ENCODE measurements at regions not wholly inside any gene's neighbourhood (a gene's known extent, or its start where the extent isn't known, plus 50 kb on each side); places are given as distances from the start of the nearest gene placed in this dataset.

DNA sequence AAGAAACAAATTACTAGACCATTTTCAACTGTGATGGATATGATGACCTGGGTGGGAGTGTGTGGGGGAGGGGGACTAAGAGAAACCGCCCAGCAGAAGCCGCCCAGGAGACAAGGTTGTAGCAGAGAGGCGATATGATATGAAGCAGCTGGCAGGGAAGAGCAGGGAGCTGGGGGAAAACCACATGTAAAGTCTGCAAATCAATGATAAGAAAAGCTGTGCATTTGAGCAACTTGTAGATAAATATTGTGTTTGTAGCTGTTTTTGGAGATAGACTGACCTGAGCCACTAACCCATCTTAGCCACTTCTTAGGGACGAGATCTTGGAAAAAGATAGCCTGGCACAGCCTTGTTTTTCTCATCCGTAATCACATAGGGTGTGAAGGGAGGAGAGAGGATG is 252.6 kb downstream of the SEC23IP start (continued):
- TF ChIP-seq POLR2A (IDR thresholded peaks at IDR 0.05; ENCODE audit: low read length) = no peak

DNA sequence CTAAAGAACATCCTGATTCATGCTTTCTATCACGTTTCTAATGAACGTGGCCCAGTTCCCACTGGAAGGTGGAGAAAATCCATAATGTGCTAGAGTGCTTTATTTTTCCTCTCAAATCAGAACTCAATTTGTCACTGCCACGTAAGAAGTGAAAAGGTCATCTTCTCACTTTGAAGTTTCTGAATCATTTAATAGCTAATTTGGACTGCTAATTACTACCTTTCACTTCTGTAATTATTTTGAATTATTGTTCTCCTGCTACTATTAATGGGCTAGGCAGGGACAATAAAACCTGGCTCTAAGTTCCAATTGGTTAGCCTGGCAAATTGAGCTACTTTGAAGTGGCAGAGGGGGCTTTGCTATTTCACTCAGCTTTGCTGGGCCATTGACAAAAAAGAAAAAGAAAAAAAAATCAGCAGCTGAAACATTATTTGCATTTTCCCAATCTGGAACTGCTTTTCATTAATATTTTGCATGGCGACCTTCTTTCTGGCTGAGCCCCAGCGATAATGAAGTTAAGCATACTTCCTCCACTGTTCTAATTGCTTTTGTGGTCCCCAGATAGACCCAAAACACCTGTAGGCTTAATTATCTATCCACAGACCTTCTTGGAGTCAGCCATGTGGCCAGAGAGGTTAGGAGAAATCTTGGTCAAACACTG is 264.2 kb downstream of the SEC23IP start:
- DNase-seq (ENCODE audit: low read depth in 1 of 2, low spot score in 1 of 2) (no peak), ATAC-seq (no peak), FAIRE-seq (no peak)
- no peak overlapping the region for H3K4me3 ChIP-seq
- ChIA-PET CTCF (no interaction called here), POLR2A (no interaction called here)
- no peak overlapping the region for H3K4me2 ChIP-seq
- TF ChIP-seq RNF2 (IDR thresholded peaks at IDR 0.05; ENCODE audit: borderline replicate concordance, low read depth) (no peak), NPAS2 (CRISPR knock-in tag; IDR thresholded peaks at IDR 0.05; ENCODE audit: borderline replicate concordance) (no peak), CBX2 (IDR thresholded peaks at IDR 0.05; ENCODE audit: borderline replicate concordance, low read depth) (no peak), FOSL2 (IDR thresholded peaks at IDR 0.05) (no peak), FOSL2 (CRISPR knock-in tag; IDR thresholded peaks at IDR 0.05) (no peak), RFX5 (IDR thresholded peaks at IDR 0.05) (no peak), SREBF2 (IDR thresholded peaks at IDR 0.05) (no peak), CHD4 (IDR thresholded peaks at IDR 0.05; ENCODE audit: borderline replicate concordance) (no peak), GATA3 (IDR thresholded peaks at IDR 0.05; ENCODE audit: borderline replicate concordance) (no peak), EHF (CRISPR knock-in tag; IDR thresholded peaks at IDR 0.05) (no peak), POLR2A (IDR thresholded peaks at IDR 0.05; ENCODE audit: low read length) (no peak), ZSCAN20 (CRISPR knock-in tag; IDR thresholded peaks at IDR 0.05) (no peak), RAD21 (conservative IDR thresholded peaks at IDR 0.05 in 1 of 2, IDR thresholded peaks at IDR 0.05 in 1 of 2) (no peak), HOXA7 (CRISPR knock-in tag; IDR thresholded peaks at IDR 0.05) (no peak)
- TF ChIP-seq, protein P1, sequence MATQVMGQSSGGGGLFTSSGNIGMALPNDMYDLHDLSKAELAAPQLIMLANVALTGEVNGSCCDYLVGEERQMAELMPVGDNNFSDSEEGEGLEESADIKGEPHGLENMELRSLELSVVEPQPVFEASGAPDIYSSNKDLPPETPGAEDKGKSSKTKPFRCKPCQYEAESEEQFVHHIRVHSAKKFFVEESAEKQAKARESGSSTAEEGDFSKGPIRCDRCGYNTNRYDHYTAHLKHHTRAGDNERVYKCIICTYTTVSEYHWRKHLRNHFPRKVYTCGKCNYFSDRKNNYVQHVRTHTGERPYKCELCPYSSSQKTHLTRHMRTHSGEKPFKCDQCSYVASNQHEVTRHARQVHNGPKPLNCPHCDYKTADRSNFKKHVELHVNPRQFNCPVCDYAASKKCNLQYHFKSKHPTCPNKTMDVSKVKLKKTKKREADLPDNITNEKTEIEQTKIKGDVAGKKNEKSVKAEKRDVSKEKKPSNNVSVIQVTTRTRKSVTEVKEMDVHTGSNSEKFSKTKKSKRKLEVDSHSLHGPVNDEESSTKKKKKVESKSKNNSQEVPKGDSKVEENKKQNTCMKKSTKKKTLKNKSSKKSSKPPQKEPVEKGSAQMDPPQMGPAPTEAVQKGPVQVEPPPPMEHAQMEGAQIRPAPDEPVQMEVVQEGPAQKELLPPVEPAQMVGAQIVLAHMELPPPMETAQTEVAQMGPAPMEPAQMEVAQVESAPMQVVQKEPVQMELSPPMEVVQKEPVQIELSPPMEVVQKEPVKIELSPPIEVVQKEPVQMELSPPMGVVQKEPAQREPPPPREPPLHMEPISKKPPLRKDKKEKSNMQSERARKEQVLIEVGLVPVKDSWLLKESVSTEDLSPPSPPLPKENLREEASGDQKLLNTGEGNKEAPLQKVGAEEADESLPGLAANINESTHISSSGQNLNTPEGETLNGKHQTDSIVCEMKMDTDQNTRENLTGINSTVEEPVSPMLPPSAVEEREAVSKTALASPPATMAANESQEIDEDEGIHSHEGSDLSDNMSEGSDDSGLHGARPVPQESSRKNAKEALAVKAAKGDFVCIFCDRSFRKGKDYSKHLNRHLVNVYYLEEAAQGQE (IDR thresholded peaks at IDR 0.05) = no peak
- H3K9me3 ChIP-seq = no peaks in the 10 kb centered on the region
- 6% methylated on average over 5 of the region's 5 CpGs for WGBS (ENCODE audit: missing lambda C conversion rate)
- no peak overlapping the region for H3K27ac ChIP-seq
- no peaks in the 10 kb centered on the region for H3K4me1 ChIP-seq

DNA sequence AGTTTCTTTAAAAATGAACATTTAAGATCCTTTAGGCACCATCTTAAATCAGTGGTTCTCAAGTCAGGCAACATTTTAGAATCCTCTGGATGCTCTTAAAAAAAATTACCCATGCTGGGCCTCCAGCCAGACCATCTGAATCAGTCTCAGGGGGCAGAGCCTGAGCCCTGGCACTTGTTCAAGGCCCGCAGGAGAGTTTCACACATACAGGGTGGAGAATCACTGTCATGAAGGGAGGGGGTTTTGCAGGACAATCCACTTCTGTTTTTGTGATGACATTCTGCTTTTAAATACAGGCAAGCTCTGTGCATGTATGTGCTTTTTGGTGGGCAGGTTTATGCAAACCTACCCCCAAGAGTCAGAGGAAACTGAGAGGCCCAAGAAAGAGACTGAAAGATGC is 268.6 kb downstream of the SEC23IP start:
- H3K9me3 ChIP-seq = no peaks in the 10 kb centered on the region
- DNase-seq (ENCODE audit: low read depth in 1 of 2, low spot score in 1 of 2) (no peak), FAIRE-seq (no peak), ATAC-seq (no peak)
- TF ChIP-seq RAD21 (conservative IDR thresholded peaks at IDR 0.05 in 1 of 2, IDR thresholded peaks at IDR 0.05 in 1 of 2) (no peak), SMC3 (IDR thresholded peaks at IDR 0.05) (no peak), KDM1A (IDR thresholded peaks at IDR 0.05; ENCODE audit: low read depth) (no peak), ZC3H11A (IDR thresholded peaks at IDR 0.05) (no peak), POLR2AphosphoS2 (conservative IDR thresholded peaks at IDR 0.05; ENCODE audit: low read length) (no peak), CBX2 (IDR thresholded peaks at IDR 0.05; ENCODE audit: borderline replicate concordance, low read depth) (no peak), JUN (IDR thresholded peaks at IDR 0.05) (no peak), HDAC2 (IDR thresholded peaks at IDR 0.05) (no peak)
- TF ChIP-seq, protein P2, sequence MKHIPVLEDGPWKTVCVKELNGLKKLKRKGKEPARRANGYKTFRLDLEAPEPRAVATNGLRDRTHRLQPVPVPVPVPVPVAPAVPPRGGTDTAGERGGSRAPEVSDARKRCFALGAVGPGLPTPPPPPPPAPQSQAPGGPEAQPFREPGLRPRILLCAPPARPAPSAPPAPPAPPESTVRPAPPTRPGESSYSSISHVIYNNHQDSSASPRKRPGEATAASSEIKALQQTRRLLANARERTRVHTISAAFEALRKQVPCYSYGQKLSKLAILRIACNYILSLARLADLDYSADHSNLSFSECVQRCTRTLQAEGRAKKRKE (CRISPR knock-in tag; IDR thresholded peaks at IDR 0.05; ENCODE audit: low read depth) = no peak
- TF ChIP-seq, protein P1 (IDR thresholded peaks at IDR 0.05) = no peak
- TF ChIP-seq, protein P3, sequence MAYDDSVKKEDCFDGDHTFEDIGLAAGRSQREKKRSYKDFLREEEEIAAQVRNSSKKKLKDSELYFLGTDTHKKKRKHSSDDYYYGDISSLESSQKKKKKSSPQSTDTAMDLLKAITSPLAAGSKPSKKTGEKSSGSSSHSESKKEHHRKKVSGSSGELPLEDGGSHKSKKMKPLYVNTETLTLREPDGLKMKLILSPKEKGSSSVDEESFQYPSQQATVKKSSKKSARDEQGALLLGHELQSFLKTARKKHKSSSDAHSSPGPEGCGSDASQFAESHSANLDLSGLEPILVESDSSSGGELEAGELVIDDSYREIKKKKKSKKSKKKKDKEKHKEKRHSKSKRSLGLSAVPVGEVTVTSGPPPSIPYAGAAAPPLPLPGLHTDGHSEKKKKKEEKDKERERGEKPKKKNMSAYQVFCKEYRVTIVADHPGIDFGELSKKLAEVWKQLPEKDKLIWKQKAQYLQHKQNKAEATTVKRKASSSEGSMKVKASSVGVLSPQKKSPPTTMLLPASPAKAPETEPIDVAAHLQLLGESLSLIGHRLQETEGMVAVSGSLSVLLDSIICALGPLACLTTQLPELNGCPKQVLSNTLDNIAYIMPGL (CRISPR knock-in tag; IDR thresholded peaks at IDR 0.05; ENCODE audit: borderline replicate concordance) = no peak
- TF ChIP-seq, protein P4, sequence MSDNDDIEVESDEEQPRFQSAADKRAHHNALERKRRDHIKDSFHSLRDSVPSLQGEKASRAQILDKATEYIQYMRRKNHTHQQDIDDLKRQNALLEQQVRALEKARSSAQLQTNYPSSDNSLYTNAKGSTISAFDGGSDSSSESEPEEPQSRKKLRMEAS (IDR thresholded peaks at IDR 0.05) = no peak
- H3K27ac ChIP-seq = no peak overlapping the region
- H3K4me1 ChIP-seq = no peaks in the 10 kb centered on the region
- H3K4me2 ChIP-seq = no peak overlapping the region
- POLR2A ChIA-PET = no interaction called here
- 0% methylated on average over 1 of the region's 1 CpG for WGBS (ENCODE audit: missing lambda C conversion rate)
- no peak overlapping the region for H3K4me3 ChIP-seq
- CTCF ChIA-PET = no interaction called here
